ENCODE measurements at regions not wholly inside any gene's neighbourhood (a gene's known extent, or its start where the extent isn't known, plus 50 kb on each side); places are given as distances from the start of the nearest gene placed in this dataset.

- TF ChIP-seq ELF1 (IDR thresholded peaks at IDR 0.05) (no peak), CTCF (IDR thresholded peaks at IDR 0.05) (no peak), CHD2 (IDR thresholded peaks at IDR 0.05; ENCODE audit: low read length, partially characterized antibody) (no peak), RAD21 (IDR thresholded peaks at IDR 0.05; ENCODE audit: low read length) (no peak), RFX5 (IDR thresholded peaks at IDR 0.05; ENCODE audit: low read length) (no peak), EZH2phosphoT487 (IDR thresholded peaks at IDR 0.05; ENCODE audit: borderline replicate concordance, low read depth) (no peak), SIN3A (IDR thresholded peaks at IDR 0.05; ENCODE audit: borderline replicate concordance, low read depth, low read length) (no peak), EP300 (IDR thresholded peaks at IDR 0.05; ENCODE audit: borderline replicate concordance in 1 of 2, low read depth in 1 of 2, low read length in 1 of 2) (no peak), TAF1 (IDR thresholded peaks at IDR 0.05; ENCODE audit: borderline replicate concordance, low read depth, low read length) (no peak), IRF3 (IDR thresholded peaks at IDR 0.05; ENCODE audit: low read depth, low read length) (no peak), POLR2AphosphoS5 (IDR thresholded peaks at IDR 0.05; ENCODE audit: low read depth, low read length) (no peak), USF2 (IDR thresholded peaks at IDR 0.05; ENCODE audit: borderline replicate concordance, low read depth, low read length) (no peak)
Observed at GRCh38 chr4:104418286-104418685, 76.4 kb downstream of the CXXC4 start.

Measured in SK-N-SH (cell line).